ENCODE measurements at regions not wholly inside any gene's neighbourhood (a gene's known extent, or its start where the extent isn't known, plus 50 kb on each side); places are given as distances from the start of the nearest gene placed in this dataset.

GRCh38 chr2:41484858-41485234, 563.0 kb upstream of the PKDCC start:
- DNase-seq (ENCODE audit: low spot score) = no peak

GRCh38 chr2:41486948-41487347, 560.9 kb upstream of the PKDCC start:
- no peak for DNase-seq (ENCODE audit: low spot score)

GRCh38 chr2:41488888-41489287, 558.9 kb upstream of the PKDCC start:
- no peak for DNase-seq (ENCODE audit: low spot score)

GRCh38 chr2:41489638-41490037, 558.2 kb upstream of the PKDCC start:
- no peak for DNase-seq (ENCODE audit: low spot score)

GRCh38 chr2:41495050-41495449, 552.8 kb upstream of the PKDCC start:
- no peak for DNase-seq (ENCODE audit: low spot score)

GRCh38 chr2:41496908-41497307, 550.9 kb upstream of the PKDCC start:
- DNase-seq (ENCODE audit: low spot score) = no peak

- no peak for DNase-seq (ENCODE audit: low spot score)
These were observed 549.0 kb upstream of the PKDCC start for GRCh38 chr2:41498781-41499180.

- no peak for DNase-seq (ENCODE audit: low spot score)
These were observed 546.9 kb upstream of the PKDCC start for GRCh38 chr2:41500895-41501294.

GRCh38 chr2:41502752-41503151, 545.1 kb upstream of the PKDCC start:
- DNase-seq (ENCODE audit: low spot score) = no peak

- DNase-seq (ENCODE audit: low spot score) = no peak
These were observed 543.3 kb upstream of the PKDCC start for GRCh38 chr2:41504532-41504931.

- no peak for DNase-seq (ENCODE audit: low spot score)
These were observed 537.7 kb upstream of the PKDCC start for GRCh38 chr2:41510108-41510507.

- DNase-seq (ENCODE audit: low spot score) = no peak
These were observed 526.6 kb upstream of the PKDCC start for GRCh38 chr2:41521211-41521610.

- DNase-seq (ENCODE audit: low spot score) = no peak
These were observed 520.1 kb upstream of the PKDCC start for GRCh38 chr2:41527525-41528323.

GRCh38 chr2:41535575-41535974, 512.2 kb upstream of the PKDCC start:
- no peak for DNase-seq (ENCODE audit: low spot score)

GRCh38 chr2:41540272-41540998, 507.4 kb upstream of the PKDCC start:
- DNase-seq (ENCODE audit: low spot score) = no peak

- no peak for DNase-seq (ENCODE audit: low spot score)
These were observed 504.1 kb upstream of the PKDCC start for GRCh38 chr2:41543726-41544125.

GRCh38 chr2:41544709-41545108, 503.1 kb upstream of the PKDCC start:
- DNase-seq (ENCODE audit: low spot score) = no peak

- no peak for DNase-seq (ENCODE audit: low spot score)
These were observed 501.8 kb upstream of the PKDCC start for GRCh38 chr2:41546031-41546430.

GRCh38 chr2:41568648-41569047, 479.2 kb upstream of the PKDCC start:
- no peak for DNase-seq (ENCODE audit: low spot score)

- no peak for DNase-seq (ENCODE audit: low spot score)
These were observed 475.7 kb upstream of the PKDCC start for GRCh38 chr2:41572154-41572553.

- DNase-seq (ENCODE audit: low spot score) = no peak
These were observed 471.4 kb upstream of the PKDCC start for GRCh38 chr2:41576423-41576822.

- no peak for DNase-seq (ENCODE audit: low spot score)
These were observed 468.0 kb upstream of the PKDCC start for GRCh38 chr2:41579806-41580205.

GRCh38 chr2:41580806-41581205, 467.0 kb upstream of the PKDCC start:
- no peak for DNase-seq (ENCODE audit: low spot score)

- no peak for DNase-seq (ENCODE audit: low spot score)
These were observed 452.6 kb upstream of the PKDCC start for GRCh38 chr2:41595240-41595639.
